PFSK-1 (cell line): ENCODE measurements at regions not wholly inside any gene's neighbourhood (a gene's known extent, or its start where the extent isn't known, plus 50 kb on each side); places are given as distances from the start of the nearest gene placed in this dataset.

Source experiments
- FOXP2 ChIP-seq: optimal IDR thresholded peaks from 2 replicates; pipeline ENCODE3; 2011; ENCODE audit warnings: borderline replicate concordance, control low read depth, inconsistent platforms; ENCODE audit not compliant: insufficient read depth; ENCODE audit errors: extremely low read length, extremely low read depth
- REST ChIP-seq, 2 experiments: IDR thresholded peaks; 2 replicates each; pipeline versions ENCODE4 v1.6.1 to v1.8.0; 2011 to 2012; ENCODE audit warnings: low read depth in 2 of 2, low read length in 2 of 2, control low read depth in 1 of 2, inconsistent platforms in 1 of 2, mild to moderate bottlenecking in 1 of 2, moderate library complexity in 1 of 2; ENCODE audit not compliant: insufficient read depth in 1 of 2
- TAF1 ChIP-seq: IDR thresholded peaks from 2 replicates; pipeline ENCODE4 v1.6.1; 2012; ENCODE audit warnings: low read length, control low read depth, borderline replicate concordance; ENCODE audit not compliant: insufficient read depth

GRCh38 chr12:89893972-89894706 lies 185.5 kb upstream of the ATP2B1 start:
- no peak for TF ChIP-seq FOXP2
- no peak for TF ChIP-seq REST (IDR thresholded peaks at IDR 0.05; ENCODE audit: insufficient read depth in 1 of 2, low read depth in 2 of 2, low read length in 2 of 2)
- TF ChIP-seq TAF1 = no peak
